Esophagus (tissue), 2 donors: ENCODE measurements at regions not wholly inside any gene's neighbourhood (a gene's known extent, or its start where the extent isn't known, plus 50 kb on each side); places are given as distances from the start of the nearest gene placed in this dataset.

Experiments used
- H3K27ac ChIP-seq, 2 donors: one replicate each; pipeline ENCODE4 v1.5.1; 2013; ENCODE audit warnings: low read depth in 2 of 2, mild to moderate bottlenecking in 2 of 2, inconsistent platforms in 1 of 2, low read length in 1 of 2, moderate library complexity in 1 of 2
- H3K27me3 ChIP-seq, 2 donors: one replicate each; pipeline ENCODE4 v1.6.1; 2013; ENCODE audit warnings: low read length in 2 of 2, control low read depth in 1 of 2, mild to moderate bottlenecking in 1 of 2; ENCODE audit not compliant: insufficient read depth in 2 of 2, control insufficient read depth in 1 of 2
- H3K36me3 ChIP-seq, 2 donors: one replicate each; pipeline ENCODE4 v1.6.1; 2013; ENCODE audit warnings: low read length in 1 of 2; ENCODE audit not compliant: control insufficient read depth in 2 of 2, insufficient read depth in 2 of 2
- H3K4me1 ChIP-seq, 2 donors: one replicate each; pipeline ENCODE4 v1.6.1; 2013; ENCODE audit warnings: low read length in 1 of 2; ENCODE audit not compliant: control insufficient read depth in 2 of 2, insufficient read depth in 2 of 2
- H3K4me3 ChIP-seq, 2 donors: one replicate each; pipeline ENCODE4 v1.5.1; 2013; ENCODE audit warnings: low read length in 2 of 2, mild to moderate bottlenecking in 2 of 2, low read depth in 1 of 2, moderate library complexity in 1 of 2
- H3K9me3 ChIP-seq, 2 donors: one replicate each; pipeline ENCODE4 v1.6.1; 2013; ENCODE audit warnings: mild to moderate bottlenecking in 2 of 2, low read depth in 1 of 2, low read length in 1 of 2, moderate library complexity in 1 of 2; ENCODE audit not compliant: control insufficient read depth in 2 of 2, insufficient read depth in 1 of 2
- WGBS, 2 donors: extraction: QIAGEN DNeasy Blood & Tissue Kit; methylation state at CpG; one replicate each; pipeline ENCODE4 v1.1.7; 2013; 5-methylcytosine and 5-hydroxymethylcytosine counted together
- donor health status: healthy with polysubstance abuse.
- donor health status: Bipolar disorder and iron deficiency.

DNA sequence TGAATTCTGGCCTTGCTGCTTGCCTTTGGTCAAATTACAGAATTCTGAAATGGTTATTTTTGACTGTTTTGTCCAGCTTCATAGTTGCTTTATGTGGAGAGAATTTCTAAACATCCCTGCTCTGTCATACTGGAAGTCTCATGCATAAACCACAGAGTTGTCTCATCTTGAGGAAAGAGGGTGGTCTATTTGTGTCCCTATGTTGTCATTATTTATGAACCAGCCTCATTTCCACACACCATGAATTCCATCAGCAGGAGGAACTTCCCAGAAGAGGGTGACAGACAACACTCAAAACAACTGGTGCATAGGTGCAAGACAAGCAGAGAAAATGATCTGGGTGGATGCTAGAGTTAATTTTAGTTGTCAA lies 525.8 kb upstream of the GOT2 start:
- Histone ChIP-seq H3K4me3 (no peak overlapping the region), H3K27me3 (no peaks in the 10 kb centered on the region), H3K36me3 (no peaks in the 10 kb centered on the region), H3K27ac (no peak overlapping the region), H3K9me3 (no peaks in the 10 kb centered on the region), H3K4me1 (no peaks in the 10 kb centered on the region)

DNA sequence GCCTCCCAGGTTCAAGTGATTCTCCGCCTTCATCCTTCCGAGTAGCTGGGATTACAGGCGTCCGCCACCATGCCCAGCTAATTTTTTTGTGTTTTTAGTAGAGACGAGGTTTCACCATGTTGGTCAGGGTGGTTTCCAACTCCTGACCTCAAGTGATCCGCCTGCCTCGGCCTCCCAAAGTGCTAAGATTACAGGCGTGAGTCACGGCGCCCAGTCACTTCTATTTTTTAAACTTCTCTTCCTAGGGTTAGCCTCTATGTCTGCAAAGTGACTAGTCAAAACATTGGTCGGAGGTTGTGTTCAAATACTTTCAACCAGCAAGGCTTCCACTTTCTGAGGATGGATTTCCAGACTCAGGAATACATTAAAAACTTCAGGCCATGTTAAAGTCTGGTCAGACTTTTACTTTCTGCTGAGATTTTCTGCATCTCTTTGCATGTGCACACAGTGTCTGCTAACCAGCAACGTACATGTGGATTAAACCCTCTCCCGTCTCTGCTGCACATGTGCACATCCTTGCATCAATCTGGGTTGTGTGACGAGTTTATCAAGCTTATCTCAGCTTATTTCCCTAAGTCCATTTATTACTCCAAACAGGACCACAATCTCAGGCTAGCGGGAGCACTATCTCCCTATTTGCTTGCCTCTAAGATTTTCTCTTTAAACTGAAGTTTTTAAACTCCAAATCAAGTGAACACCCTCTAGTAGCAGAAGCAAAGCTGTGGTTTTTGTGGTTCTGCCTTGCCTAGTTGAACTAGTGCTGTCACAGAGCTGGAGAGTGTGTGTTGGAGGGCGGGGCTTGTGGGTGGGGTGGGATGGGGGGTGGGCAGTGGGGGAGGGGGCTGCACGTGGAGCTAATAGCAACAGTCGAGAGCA lies 525.2 kb upstream of the GOT2 start:
- no peak overlapping the region for H3K27ac ChIP-seq
- no peaks in the 10 kb centered on the region for H3K4me1 ChIP-seq
- H3K9me3 ChIP-seq, result no peaks in the 10 kb centered on the region
- 59 to 64% methylated on average over 18 of the region's 18 CpGs for WGBS, 2 donors
- no peaks in the 10 kb centered on the region for H3K27me3 ChIP-seq
- no peaks in the 10 kb centered on the region for H3K36me3 ChIP-seq
- no peak overlapping the region for H3K4me3 ChIP-seq

DNA sequence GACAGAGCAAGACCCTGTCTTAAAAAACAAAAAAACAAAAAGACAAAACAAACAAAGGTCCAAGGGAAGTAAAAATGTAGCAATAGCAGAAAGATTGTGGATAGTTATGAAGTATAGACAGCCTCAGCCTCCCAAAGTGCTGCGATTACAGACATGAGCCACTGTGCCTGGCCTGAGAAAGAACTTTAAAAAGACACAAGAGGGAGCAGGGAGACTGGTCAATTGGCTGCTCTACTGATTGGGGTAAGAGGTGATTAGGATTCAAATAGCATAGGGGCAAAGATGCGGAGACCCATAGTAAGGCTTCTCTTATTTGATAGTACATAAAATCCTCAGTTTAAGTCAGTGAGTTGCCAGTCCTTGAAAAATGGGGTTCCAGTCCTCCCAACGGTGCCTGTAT lies 518.2 kb upstream of the GOT2 start:
- Histone ChIP-seq H3K9me3 (no peaks in the 10 kb centered on the region), H3K36me3 (no peaks in the 10 kb centered on the region)
- 74 to 82% methylated on average over 3 of the region's 3 CpGs for WGBS, 2 donors

DNA sequence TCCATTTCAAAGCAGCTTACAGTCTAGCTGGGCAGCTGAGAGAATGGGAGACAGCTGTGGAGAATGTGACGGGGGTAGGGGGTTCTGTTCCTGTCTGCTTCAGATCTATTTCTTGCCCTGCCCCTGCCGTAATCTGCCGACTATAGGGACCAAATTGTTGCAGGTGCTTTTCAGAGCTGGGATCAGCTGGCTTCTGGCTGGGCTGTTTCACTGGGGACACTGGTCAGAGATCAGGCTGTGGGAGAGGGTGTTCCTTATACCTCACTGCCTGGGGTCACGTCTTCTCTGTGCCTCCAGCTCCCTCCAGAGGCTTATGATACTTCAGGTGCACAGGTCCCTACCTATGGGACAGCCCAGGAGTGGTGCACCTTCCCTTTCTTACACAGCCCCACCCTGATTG lies 514.9 kb upstream of the GOT2 start:
- H3K27ac ChIP-seq, result no peak overlapping the region
- no peaks in the 10 kb centered on the region for H3K9me3 ChIP-seq
- H3K27me3 ChIP-seq, result no peaks in the 10 kb centered on the region
- no peaks in the 10 kb centered on the region for H3K4me1 ChIP-seq
- no peaks in the 10 kb centered on the region for H3K36me3 ChIP-seq
- no peak overlapping the region for H3K4me3 ChIP-seq
- WGBS, 2 donors, result 39 to 55% methylated on average over 4 of the region's 4 CpGs

More for the DNA sequence above, 518.2 kb upstream of the GOT2 start:
- Histone ChIP-seq H3K4me1 (no peaks in the 10 kb centered on the region), H3K27ac (no peak overlapping the region), H3K4me3 (no peak overlapping the region), H3K27me3 (no peaks in the 10 kb centered on the region)

DNA sequence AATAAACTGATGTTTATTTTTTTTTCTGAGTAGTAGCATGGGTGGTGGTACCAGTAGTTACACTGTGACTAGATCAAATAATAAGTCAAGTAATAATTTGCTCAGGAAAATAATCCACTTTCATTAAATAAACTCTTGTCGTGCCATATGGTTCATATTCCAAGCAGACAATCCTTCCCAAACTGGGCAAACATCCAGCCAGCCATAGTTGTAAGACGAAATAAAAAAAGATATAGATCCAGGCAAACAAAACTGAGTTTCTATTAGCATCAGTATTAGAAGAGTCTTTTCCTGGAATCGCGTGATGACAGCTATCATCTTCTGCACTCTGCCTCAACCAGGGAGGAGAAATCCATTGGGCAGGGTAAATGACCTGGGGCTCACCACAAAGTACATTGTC lies 508.4 kb upstream of the GOT2 start:
- 53 to 55% methylated on average over 4 of the region's 4 CpGs for WGBS, 2 donors
- no peaks in the 10 kb centered on the region for H3K9me3 ChIP-seq
- no peaks in the 10 kb centered on the region for H3K36me3 ChIP-seq
- no peak overlapping the region for H3K4me3 ChIP-seq
- no peak overlapping the region for H3K27ac ChIP-seq
- no peaks in the 10 kb centered on the region for H3K27me3 ChIP-seq
- H3K4me1 ChIP-seq, result no peaks in the 10 kb centered on the region

DNA sequence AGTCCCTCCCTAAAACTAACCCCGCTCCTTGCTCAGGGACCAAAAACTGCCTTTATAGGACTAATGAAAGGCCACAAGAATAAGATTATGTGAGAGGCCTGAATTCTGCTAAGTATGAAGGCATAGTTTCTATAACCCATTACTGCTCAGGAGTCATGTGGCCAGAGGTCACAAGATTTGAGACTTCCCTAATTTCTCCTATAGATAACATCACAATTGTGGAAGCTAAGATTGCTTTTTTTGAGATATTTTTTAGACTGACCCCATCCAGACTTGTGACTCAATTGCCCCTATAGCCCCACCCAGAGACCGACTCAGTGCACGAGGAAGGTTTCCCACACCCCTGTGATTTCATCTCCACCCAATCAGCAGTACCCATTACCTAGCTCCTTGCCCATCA lies 504.1 kb upstream of the GOT2 start:
- Histone ChIP-seq H3K27me3 (no peaks in the 10 kb centered on the region), H3K9me3 (peaks cover 0 to 2% of the 10 kb centered on the region in 2 donors), H3K4me3 (no peak overlapping the region), H3K4me1 (no peaks in the 10 kb centered on the region), H3K36me3 (no peaks in the 10 kb centered on the region), H3K27ac (no peak overlapping the region)
- 84 to 87% methylated on average over 3 of the region's 3 CpGs for WGBS, 2 donors

DNA sequence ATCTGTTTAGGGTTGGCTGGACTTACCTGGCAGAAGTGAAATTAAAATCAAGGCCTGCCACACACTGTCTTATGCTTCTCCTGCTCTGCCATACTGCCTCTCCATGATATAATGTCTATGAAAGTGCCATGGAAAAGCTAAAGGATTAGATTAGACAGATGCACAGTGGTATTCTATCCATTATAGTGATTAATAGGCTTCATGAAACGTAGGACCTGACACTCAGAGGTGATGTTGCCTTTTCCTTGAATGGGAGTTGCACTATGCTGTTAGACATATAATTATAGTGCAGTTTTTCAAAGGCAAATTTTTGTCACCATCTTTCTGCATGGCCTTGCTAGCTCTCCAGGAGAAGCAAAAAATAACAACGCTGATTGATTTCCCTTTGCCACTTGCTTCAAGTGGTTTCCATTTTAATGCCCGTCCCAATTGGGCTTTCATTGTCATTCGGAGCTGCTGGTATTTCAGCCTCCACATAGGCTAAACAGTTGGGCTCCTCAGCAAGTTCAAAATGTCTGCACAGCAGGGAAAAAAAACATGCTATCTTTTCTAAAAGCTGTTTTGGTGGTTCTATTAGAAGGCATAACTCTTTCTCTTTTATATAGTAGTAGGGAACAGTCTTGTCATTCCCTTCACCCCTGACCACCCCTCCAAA lies 502.8 kb upstream of the GOT2 start:
- Histone ChIP-seq H3K4me3 (no peak overlapping the region), H3K36me3 (no peaks in the 10 kb centered on the region), H3K27ac (no peak overlapping the region), H3K4me1 (no peaks in the 10 kb centered on the region), H3K27me3 (no peaks in the 10 kb centered on the region), H3K9me3 (peaks cover 0 to 2% of the 10 kb centered on the region in 2 donors)
- 61 to 63% methylated on average over 4 of the region's 4 CpGs for WGBS, 2 donors

DNA sequence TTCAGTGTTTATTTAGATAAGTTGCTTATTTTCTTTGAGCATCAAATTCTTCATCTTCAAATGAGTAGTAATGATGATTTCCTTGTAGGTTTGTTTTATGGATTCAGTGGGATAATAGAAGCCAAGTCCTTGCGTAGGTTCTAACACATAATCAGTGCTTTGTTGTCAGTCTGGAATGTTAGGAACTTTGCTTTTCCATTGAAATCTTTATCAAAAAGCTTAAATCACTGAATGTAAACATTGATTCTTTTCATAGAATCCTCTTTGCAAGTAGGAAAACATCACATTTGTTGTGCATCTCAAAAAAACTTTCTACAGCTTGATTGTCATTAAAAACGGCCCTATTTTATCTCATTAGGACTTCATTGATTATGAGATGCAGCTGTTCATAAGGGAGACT lies 490.3 kb upstream of the GOT2 start:
- H3K4me1 ChIP-seq, result no peaks in the 10 kb centered on the region
- 44 to 49% methylated on average over 2 of the region's 2 CpGs for WGBS, 2 donors
- no peaks in the 10 kb centered on the region for H3K36me3 ChIP-seq
- peaks cover 0 to 3% of the 10 kb centered on the region in 2 donors for H3K9me3 ChIP-seq
- H3K4me3 ChIP-seq, result no peak overlapping the region
- no peaks in the 10 kb centered on the region for H3K27me3 ChIP-seq
- no peak overlapping the region for H3K27ac ChIP-seq

DNA sequence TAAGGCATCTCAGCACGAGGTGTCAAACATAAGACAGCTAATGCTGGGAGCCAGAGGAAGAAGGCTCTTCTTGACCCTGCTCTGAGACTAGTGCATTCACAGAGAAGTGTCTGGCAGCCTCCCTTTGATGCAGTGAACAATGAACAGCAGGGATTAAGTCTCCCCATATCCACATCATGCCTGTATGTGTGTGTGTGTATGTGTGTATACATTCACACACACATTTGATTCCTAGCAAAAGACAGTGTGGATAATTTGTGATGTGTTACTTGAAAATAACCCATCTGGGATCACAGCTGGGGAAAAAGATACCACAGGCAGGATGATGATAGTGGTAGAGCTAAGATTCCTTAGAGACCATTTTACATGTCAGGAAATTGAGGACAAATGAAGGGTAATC lies 485.9 kb upstream of the GOT2 start:
- Histone ChIP-seq H3K36me3 (no peaks in the 10 kb centered on the region), H3K4me1 (no peaks in the 10 kb centered on the region), H3K27ac (no peak overlapping the region), H3K9me3 (peaks cover 0 to 3% of the 10 kb centered on the region in 2 donors), H3K27me3 (no peaks in the 10 kb centered on the region), H3K4me3 (no peak overlapping the region)
- 30% methylated on average over 1 of the region's 1 CpG for WGBS, 2 donors

DNA sequence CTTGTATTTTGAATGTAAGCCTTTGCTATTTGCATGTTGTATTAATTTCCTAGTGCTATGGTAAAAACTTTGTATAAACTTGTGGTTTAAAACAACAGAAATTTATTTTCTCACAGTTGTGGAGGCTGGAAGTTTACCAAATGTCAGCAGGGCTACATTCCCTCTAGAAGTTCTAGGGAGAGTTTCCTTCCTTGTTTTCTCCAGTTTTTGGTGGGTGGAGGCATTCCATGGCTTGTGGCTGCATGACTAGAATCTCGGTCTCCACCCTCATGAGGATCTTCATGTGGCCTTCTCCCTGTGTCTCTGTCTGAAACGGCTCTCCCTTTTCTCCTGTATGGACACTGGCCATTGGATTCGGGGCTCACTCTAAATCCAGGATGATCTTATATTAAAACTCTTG lies 482.2 kb upstream of the GOT2 start:
- Histone ChIP-seq H3K4me3 (no peak overlapping the region), H3K36me3 (no peaks in the 10 kb centered on the region), H3K27me3 (no peaks in the 10 kb centered on the region), H3K9me3 (peaks cover 0 to 3% of the 10 kb centered on the region in 2 donors), H3K4me1 (no peaks in the 10 kb centered on the region), H3K27ac (no peak overlapping the region)
- WGBS, 2 donors, result 73 to 75% methylated on average over 3 of the region's 3 CpGs
